Progenitor cell of endocrine pancreas (in vitro differentiated cells): ENCODE measurements at regions not wholly inside any gene's neighbourhood (a gene's known extent, or its start where the extent isn't known, plus 50 kb on each side); places are given as distances from the start of the nearest gene placed in this dataset.
"Not testable (repeated sequence)": the region's sequence is repeated elsewhere in the genome, so short reads cannot be mapped to it uniquely, and the experiment has no call there.

Experiments
- DNase-seq: peaks from one replicate; pipeline ENCODE4 v3.0.0; 2021; ENCODE audit warnings: low spot score; ENCODE audit not compliant: unreplicated experiment
- H3K27ac Mint-ChIP-seq: 2 replicates; pipeline ENCODE4 v1.8.0; 2021; ENCODE audit warnings: mild to moderate bottlenecking, moderate library complexity, mixed read lengths
- H3K27me3 Mint-ChIP-seq: 2 replicates; pipeline ENCODE4 v1.8.0; 2021; ENCODE audit warnings: mixed read lengths
- H3K36me3 Mint-ChIP-seq: 2 replicates; pipeline ENCODE4 v1.8.0; 2022; ENCODE audit warnings: mixed read lengths; ENCODE audit not compliant: insufficient read depth
- H3K4me1 Mint-ChIP-seq: 2 replicates; pipeline ENCODE4 v1.8.0; 2021; ENCODE audit warnings: low read depth, mixed read lengths
- H3K4me3 Mint-ChIP-seq: 2 replicates; pipeline ENCODE4 v1.8.0; 2021; ENCODE audit warnings: low read depth, mild to moderate bottlenecking, moderate library complexity, mixed read lengths
- H3K9me3 Mint-ChIP-seq: 2 replicates; pipeline ENCODE4 v1.8.0; 2021; ENCODE audit warnings: low read depth, mixed read lengths
- TF ChIP-seq, protein P1 (sequence below): fragments of 200-600 bp; sonication (generic); IDR thresholded peaks from one replicate; pipeline ENCODE4 v1.5.0; 2021; ENCODE audit warnings: antibody characterized with exemption, mild to moderate bottlenecking; ENCODE audit not compliant: unreplicated experiment

DNA sequence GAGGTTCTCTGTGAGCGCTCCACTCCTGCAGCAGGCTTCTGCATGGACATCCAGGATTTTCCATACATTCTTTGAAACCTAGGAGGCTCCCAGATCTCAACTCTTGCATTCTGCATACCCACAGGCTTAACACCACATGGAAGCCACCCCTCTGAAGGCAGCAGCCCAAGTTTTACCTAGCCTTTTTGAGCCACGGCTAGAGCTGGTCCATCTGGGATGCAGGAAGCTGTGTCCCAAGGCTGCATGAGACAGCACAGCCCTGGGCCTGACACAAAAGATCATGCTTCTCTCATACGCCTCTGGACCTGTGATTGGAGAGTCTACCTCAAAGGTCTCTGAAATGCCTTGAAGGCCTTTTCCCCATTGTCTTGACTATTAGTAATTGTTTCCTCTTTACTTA, 53.6 kb upstream of the RPRM start:
- Mint-ChIP-seq H3K4me1 (peaks cover 5% of the 10 kb centered on the region), H3K27ac (no peak overlapping the region), H3K4me3 (no peak overlapping the region), H3K36me3 (no peaks in the 10 kb centered on the region), H3K9me3 (peaks cover 3% of the 10 kb centered on the region), H3K27me3 (no peaks in the 10 kb centered on the region)
- DNase-seq: no peak
- TF ChIP-seq, protein P1, sequence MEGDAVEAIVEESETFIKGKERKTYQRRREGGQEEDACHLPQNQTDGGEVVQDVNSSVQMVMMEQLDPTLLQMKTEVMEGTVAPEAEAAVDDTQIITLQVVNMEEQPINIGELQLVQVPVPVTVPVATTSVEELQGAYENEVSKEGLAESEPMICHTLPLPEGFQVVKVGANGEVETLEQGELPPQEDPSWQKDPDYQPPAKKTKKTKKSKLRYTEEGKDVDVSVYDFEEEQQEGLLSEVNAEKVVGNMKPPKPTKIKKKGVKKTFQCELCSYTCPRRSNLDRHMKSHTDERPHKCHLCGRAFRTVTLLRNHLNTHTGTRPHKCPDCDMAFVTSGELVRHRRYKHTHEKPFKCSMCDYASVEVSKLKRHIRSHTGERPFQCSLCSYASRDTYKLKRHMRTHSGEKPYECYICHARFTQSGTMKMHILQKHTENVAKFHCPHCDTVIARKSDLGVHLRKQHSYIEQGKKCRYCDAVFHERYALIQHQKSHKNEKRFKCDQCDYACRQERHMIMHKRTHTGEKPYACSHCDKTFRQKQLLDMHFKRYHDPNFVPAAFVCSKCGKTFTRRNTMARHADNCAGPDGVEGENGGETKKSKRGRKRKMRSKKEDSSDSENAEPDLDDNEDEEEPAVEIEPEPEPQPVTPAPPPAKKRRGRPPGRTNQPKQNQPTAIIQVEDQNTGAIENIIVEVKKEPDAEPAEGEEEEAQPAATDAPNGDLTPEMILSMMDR: no peak

DNA sequence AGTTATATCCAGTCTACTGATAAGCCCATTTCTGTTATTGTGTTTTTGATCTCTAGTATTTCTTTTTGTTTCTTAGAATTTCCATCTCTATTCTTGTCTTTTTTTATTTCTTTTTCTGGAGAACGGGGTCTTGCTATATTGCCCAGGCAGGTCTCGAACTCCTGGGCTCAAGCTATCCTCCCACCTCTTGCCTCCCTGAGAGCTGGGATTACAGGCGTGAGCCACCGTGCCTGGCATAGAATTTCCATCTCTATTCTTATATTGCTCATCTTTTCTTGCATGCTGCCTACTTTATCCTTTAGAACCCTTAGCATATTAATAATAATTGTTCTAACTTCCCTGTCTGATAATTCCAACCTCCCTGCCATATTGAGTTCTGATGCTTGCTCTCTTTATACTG, 55.2 kb upstream of the RPRM start:
- H3K36me3 Mint-ChIP-seq, H3K27ac Mint-ChIP-seq, H3K9me3 Mint-ChIP-seq, H3K4me1 Mint-ChIP-seq, DNase-seq, H3K27me3 Mint-ChIP-seq, H3K4me3 Mint-ChIP-seq: not testable (repeated sequence)

DNA sequence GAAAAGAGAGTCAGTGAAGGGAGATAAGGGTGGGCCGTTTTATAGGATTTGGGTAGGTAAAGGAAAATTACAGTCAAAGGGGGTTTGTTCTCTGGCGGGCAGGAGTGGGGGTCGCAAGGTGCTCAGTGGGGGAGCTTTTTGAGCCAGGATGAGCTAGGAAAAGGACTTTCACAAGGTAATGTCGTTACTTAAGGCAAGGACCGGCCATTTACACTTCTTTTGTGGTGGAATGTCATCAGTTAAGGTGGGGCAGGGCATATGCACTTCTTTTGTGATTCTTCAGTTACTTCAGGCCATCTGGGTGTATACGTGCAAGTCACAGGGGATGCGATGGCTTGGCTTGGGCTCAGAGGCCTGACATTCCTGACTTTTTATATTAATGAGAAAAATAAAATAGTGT, 56.0 kb upstream of the RPRM start:
- not testable (repeated sequence) for H3K9me3 Mint-ChIP-seq, H3K27ac Mint-ChIP-seq, DNase-seq, H3K4me3 Mint-ChIP-seq, H3K36me3 Mint-ChIP-seq, H3K27me3 Mint-ChIP-seq, H3K4me1 Mint-ChIP-seq

DNA sequence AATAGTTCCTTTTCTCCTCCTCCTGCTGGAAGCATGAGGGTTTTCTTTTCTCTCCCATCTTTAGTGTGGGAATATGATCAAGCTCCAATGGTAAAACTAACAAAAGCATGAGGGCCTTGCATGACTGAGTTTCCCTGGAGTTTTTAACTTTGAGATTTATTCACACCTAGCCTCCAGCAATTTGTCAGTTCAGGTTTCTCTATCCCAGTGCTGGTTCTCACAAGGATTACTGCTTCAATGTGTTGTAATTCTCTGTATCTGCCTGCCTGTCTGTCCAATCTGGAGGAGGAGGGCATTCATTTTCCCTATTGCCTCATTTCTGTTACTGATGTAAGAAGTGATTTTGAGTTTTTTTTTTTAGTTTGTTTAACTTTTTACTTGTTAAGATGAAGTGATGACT, 57.6 kb upstream of the RPRM start:
- Mint-ChIP-seq H3K4me1 (peaks cover 5% of the 10 kb centered on the region), H3K4me3 (no peak overlapping the region), H3K36me3 (peaks cover 3% of the 10 kb centered on the region), H3K9me3 (peaks cover 4% of the 10 kb centered on the region), H3K27ac (no peak overlapping the region), H3K27me3 (no peaks in the 10 kb centered on the region)
- DNase-seq: no peak
- TF ChIP-seq, protein P1: no peak

DNA sequence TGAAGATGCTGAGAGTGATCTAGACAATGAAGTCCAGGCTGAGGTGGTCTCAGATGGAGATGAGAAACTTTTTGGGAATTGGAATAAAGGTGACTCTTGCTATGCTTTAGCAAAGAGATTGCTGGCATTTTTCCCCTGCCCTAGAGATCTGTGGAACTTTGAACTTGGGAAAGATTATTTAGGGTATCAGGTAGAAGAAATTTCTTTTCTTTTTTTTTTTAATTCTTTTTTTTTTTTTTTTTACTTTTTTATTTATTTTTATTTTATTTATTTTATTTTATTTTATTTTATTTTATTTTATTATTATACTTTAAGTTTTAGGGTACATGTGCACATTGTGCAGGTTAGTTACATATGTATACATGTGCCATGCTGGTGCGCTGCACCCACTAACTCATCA, 59.5 kb upstream of the RPRM start:
- not testable (repeated sequence) for DNase-seq, H3K9me3 Mint-ChIP-seq, H3K4me3 Mint-ChIP-seq, H3K36me3 Mint-ChIP-seq, H3K4me1 Mint-ChIP-seq, H3K27ac Mint-ChIP-seq, H3K27me3 Mint-ChIP-seq

DNA sequence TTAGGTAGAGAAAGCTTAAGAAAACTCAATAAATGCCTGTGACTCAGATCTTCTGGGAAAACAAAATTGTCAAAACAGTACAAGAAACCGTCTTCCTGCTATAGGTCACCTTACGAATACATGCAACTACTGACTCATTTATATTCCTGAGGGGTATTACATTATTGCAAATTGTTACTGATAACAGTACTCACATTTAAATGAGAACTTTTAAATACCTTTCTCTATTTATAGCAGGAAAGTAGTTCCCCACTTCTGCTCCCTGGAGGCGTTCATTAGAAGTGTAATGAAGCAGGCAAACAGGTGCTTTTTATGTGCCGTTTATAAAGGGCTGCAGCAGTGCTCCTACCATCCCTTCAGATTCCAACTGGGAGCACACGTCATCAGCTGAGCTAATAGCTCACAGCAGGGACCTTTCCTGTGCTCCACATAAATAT, 65.1 kb upstream of the RPRM start:
- Mint-ChIP-seq H3K4me3 (no peak overlapping the region), H3K9me3 (peaks cover 5% of the 10 kb centered on the region), H3K27ac (no peak overlapping the region), H3K36me3 (peaks cover 1% of the 10 kb centered on the region), H3K27me3 (no peaks in the 10 kb centered on the region), H3K4me1 (no peaks in the 10 kb centered on the region)
- no peak for DNase-seq
- TF ChIP-seq, protein P1: no peak

DNA sequence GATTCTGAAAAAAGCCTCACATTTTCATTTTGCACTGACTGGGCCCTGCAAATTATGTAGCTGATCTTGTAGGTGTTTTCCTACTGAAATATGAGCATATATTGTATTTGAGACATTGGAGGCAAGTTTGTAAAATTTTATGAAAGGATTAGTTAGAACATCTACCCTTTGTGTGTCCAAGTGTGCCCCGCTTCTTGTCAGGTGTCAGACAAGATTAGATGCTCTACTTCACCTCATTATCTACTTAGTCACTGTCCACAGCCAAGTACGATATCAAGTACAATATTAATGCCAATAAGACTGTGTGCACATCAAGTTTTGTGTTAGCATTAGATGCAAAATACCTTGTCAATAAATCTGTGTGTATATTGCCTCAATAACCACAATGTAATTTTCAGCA, 67.8 kb upstream of the RPRM start:
- TF ChIP-seq, protein P1: no peak
- H3K36me3 Mint-ChIP-seq: no peaks in the 10 kb centered on the region
- DNase-seq: no peak
- H3K4me3 Mint-ChIP-seq: no peak overlapping the region
- H3K27me3 Mint-ChIP-seq: no peaks in the 10 kb centered on the region
- no peaks in the 10 kb centered on the region for H3K4me1 Mint-ChIP-seq
- H3K27ac Mint-ChIP-seq: no peak overlapping the region
- peaks cover 2% of the 10 kb centered on the region for H3K9me3 Mint-ChIP-seq
